Endometrium (tissue), 2 donors: ENCODE measurements at regions not wholly inside any gene's neighbourhood (a gene's known extent, or its start where the extent isn't known, plus 50 kb on each side); places are given as distances from the start of the nearest gene placed in this dataset.

Source experiments
- FAIRE-seq: peaks from 2 replicates; lab custom pipeline; 2012; peaks lifted over from hg19 to GRCh38; lab: Jason Lieb, UNC
- donor health status: control.
- donor health status: control.

DNA sequence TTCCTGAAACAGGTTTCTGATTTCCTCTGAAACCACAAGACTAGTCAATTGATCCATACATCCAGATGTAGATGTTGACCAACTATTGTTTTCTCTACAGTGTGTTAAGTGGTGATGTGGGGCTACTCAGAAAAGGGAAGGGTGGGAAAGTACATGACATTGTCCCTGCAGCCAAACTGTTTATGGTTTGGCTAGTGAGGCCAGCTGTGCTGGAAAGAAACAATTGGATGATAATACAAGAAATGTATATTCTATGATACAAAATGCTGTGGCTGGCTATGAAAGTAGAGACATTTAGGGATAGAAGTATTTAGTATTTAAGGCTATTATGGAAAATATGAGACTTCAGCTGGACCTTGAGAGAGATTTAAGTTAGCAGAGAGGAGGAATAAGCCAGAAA, 244.5 kb downstream of the ADGRL2 start:
- FAIRE-seq: no peak

GRCh38 chr1:82044536-82044935, 243.8 kb downstream of the ADGRL2 start:
- FAIRE-seq: no peak

GRCh38 chr1:82044111-82044510, 243.4 kb downstream of the ADGRL2 start:
- FAIRE-seq: no peak

DNA sequence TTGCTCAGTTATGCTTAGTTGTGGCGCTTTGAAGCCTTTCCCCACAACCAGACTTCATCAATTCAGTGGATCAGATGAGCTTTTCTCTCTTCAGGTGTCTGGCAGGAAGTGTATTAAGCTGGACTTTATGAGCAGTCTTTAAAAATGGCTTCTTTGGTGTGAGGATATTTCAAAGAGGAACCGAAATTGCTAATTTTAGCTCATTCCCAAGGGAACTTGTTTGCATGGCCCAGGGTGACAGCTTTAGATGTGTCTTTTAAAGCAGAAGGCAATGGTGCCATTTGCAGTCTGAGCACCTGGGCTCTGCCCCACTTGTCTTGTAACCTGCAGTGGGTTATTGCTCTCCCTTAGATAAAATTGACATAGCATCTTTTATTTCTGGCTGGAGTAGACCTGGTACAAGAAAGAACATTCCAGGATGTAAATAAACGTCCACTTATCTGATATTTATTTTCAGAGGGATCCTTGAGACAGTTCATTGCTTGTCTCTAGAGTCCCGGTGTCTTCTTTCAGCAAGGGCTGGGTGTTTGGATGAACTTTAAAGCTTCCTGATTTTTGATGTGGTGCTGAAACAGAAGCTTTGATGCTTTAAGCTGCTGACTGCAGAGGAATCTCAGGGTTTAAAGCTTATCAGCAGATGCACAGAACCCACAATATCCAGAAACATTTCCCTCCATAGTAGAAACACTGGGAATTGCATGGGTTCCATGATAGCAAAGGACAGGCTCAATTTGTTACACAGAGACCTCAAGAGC, 241.7 kb downstream of the ADGRL2 start:
- FAIRE-seq: no peak
